DMS79 treated with DMSO at 0.1 percent for 48 hours (cell line): ENCODE measurements at regions not wholly inside any gene's neighbourhood (a gene's known extent, or its start where the extent isn't known, plus 50 kb on each side); places are given as distances from the start of the nearest gene placed in this dataset.
A peak's percentile ranks its signal among the peaks of the same experiment; 100 is the strongest.

ENCODE experiments used
- DNase-seq: peaks from one replicate; lab custom pipeline; 2025; lab: John Stamatoyannopoulos, UW

DNA sequence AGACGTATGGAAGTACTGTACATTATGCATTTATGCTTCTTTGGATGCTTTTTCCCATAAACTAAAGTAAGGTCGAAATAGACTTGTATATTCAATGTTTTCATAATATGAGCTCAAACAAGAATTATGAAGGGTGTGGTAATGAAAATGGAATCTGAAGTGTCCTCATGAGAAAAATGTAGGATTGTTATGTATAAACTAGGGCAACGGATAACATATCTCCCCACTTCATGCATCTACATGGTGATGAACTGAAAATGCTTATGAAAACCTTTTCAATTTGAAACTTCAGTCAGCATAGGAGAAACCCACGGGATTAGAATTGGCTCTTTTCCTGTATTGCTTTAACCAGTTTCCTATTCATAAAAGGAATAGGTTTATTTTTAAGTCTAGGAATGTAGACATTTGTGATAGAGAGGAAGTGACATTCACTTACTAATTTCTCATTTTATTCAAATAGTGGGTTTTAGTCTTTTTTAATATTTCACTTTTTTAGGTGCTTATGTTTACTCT lies 608.2 kb upstream of the GCFC2 start:
- DNase-seq: no peak

DNA sequence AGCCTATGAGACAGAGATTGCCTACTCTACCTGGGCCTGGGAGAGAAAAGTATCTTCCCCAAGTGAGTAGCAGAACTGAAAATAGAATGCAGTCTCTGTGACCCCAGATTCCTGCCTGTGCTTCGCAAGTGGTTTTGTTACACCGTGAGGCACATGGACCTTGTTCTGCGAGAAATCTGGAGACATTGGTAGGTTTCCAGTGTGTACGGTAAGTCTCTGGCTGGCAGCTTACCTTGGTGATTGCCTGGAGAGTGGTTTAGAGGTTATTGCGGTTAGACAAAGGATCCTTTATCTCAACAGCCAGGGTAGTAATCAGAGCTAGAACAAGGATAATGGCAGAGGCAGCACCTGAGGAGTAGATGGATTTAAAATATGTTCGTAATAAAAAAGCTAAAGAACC lies 606.0 kb upstream of the GCFC2 start:
- DNase-seq: no peak

DNA sequence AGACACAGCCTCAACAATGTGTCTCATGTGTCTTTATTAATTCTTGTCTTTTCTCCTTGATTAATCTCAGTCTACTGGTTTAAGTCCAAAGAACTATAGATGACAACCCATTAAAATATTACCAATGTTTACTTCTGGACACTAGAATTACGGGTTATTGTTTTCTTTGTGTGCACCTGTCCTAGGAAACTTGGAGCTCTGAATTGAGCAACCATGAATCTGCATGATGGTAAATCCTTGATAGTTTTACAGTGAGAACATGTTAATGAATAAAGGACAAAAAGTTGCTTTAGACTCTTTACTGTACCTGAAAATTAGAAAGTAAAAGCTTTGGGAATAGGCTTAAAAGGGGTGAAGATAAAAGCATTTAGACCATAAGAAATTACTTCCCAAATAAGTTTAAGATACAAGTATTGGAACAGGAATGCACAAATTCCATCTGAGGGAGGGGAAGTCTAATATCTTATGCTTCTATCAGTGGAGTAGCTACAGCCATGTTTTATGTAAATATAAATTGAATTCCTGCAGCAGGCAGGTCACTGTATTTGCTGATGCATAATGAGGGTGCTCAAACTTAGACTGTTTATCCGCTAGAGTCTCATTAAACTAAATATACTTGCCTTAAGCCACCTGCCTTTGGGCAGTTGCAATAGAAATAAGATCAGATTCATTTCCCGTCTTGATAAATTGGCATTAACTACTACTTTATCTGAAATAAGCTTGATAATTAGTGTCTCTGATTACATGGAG lies 603.7 kb upstream of the GCFC2 start:
- DNase-seq: no peak

DNA sequence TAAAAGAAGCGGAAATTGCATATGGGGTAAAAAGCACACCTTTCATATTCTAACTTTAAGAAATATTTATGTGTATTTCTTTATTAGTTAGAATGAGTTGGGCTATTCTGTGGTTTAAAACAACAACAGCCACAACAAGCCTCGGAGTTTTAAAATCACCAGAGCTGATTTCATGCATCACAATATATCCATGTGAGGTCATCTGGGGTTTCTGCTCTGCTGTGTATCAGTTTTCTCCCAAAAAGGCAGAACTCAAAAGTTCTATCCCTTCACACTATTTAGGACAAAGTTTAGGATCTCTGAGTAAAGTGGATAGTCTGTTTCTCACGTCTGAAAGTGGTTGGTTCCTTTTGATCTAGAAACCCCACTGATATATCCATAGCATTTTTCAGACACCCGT lies 601.5 kb upstream of the GCFC2 start:
- DNase-seq: no peak

DNA sequence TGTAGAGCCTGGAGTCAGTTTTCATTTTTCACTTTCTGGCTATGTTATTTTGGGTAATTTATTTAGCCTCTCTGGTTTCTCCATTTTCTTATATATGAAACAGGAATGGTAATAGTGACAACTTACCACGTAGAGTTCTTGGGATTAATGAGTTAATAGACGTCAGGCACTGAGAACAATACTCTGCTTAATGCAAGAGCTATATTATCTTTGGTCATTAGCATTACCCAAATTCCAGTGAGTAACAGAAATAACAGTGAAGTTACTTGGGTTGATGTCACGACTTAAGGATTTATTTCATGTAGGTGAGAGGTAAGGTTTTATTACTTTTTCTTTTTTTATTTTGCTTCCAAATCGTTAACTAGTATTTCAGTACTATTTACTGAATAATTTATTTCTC lies 601.0 kb upstream of the GCFC2 start:
- DNase-seq: no peak

DNA sequence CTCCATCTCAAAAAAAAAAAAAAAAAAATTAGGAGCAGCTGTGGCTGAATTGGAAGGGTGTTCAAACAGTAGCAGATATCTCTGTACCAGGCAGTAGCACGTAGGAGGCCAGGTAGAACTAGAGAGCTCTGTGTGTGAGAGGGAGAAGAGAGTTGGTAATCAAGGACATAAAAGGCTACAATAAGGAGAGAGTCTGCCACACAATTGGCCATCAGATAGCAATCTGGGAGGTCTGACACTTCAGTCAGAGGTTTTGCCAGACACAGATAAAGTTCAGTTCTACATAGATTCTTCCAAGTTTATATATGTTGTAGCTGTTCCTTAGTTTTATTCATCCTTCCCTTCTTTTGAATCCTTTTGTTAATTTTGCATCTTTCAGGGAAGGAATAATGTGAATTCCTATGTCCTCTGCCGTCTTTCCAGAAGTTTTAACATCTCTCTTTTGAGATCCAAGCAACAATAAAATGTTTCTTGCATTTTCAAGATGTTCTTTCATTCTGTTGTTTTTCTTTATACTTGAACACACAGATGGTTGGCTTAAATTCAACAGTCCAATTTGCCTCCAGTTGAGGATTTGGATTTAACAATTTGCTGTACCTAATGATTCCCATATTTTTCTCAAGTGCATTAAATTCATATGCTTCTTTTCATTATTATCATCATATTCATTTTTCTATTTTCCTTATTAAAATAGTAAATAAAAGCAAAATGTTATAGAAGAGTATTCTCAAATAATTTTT lies 600.3 kb upstream of the GCFC2 start:
- peak; percentile 13 for DNase-seq

DNA sequence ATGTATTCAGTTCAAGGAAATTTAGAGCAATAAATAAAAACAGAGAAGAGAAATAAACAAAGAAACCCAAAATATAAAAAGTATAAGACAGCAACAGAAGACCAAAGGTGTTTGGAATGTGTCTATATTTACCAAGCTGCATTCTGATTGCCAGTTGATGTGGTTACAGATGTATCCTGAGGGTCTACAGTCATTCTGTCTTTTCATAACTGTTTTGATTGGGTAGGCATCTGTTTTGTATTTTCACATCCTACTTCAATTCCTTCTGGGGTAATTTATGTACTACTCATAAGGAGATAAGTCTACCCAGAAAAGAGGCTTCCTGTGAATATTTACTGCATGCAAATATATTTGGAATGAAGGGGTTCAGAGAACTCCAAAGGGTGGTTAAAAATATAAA lies 596.8 kb upstream of the GCFC2 start:
- DNase-seq: no peak

DNA sequence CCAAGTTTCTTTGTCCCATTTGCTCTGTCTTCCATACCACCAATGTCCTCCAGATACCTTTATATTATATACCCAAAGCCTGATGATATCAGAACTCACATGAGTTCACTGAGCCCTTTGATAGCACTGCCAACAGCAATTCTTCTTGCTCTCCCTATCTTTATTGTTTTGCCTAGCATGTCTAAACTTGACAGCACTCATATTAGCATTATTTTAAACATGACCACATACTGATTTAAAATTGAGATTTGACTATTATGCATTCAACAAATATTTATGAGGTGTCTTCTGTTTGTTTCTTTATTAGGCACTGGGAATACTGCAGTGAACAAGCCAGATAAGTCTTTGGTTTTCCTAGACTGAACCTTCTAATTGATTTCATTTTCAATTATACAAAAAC lies 587.3 kb upstream of the GCFC2 start:
- no peak for DNase-seq

DNA sequence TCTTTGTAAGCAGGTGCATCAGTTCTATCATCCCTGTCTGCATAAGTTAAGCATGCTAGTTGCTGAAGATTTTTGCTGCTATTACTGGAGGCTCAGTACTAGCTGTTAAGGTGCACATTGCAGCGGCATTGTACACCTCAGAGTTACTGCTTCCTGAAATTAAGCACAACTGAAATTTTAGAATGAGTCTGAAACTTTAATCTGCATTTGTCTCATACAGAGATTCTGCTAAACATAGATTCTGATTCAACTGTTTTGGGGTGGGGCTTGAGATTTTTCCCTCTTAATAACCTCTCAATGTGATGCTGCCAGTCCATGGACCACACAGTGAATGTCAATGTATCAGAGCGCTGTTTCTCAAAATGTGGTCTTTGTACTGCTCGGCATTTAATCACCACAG lies 585.7 kb upstream of the GCFC2 start:
- DNase-seq: no peak

DNA sequence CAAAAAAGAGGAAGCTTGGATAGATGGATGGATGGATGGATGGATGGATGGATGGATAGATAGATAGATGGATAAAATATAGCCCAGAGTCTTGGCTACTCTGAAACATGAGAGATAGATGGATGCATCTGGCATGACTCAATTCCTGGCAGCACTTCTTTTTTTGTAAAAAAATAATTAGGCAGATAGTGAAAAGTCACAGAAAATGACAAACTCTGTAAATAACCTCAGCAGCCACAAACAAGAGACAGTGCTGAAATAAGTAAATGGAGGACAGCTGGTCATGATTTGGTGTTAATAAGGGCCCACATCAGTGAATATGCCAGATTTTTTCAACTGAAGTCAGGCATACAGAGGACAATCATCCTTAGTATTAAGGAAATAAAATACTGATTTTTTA lies 585.0 kb upstream of the GCFC2 start:
- DNase-seq: no peak

DNA sequence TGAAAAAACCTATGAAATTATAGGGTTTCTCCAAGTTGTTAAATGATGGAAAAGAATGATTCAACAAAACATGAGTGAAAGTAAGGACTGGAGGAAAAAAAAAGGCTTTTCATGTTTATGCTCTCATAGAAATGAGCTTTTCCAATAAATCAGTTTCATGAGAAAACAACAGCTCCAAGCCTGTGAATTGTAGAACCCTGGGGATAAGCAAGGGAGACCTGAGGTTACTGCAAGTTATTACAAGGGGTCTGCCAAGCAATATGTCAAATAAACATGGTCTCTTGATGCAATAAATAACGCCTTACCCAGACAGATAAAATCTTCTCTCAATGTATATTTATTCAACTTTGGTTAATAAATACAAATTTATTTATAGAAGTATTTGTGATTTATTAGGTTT lies 577.9 kb upstream of the GCFC2 start:
- DNase-seq: no peak

DNA sequence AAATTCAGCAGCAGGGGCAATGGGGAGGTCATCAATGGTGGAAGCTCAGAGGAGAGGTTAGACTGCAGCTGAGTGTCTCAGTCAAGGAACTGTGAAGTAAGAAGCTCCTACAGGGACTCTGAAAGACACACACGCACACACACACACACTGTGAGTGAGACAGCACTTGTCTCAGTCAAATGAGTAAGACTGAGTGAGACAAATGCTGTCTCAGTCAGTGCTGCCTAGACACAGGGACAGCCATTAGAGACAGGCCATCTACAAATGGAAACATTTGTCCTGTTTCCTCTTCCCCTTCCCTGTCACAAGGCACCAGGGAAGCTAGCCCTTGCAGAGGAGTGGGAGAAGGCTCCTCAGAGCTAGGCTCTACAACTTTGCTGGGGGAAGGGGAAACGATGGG lies 577.4 kb upstream of the GCFC2 start:
- DNase-seq: no peak

DNA sequence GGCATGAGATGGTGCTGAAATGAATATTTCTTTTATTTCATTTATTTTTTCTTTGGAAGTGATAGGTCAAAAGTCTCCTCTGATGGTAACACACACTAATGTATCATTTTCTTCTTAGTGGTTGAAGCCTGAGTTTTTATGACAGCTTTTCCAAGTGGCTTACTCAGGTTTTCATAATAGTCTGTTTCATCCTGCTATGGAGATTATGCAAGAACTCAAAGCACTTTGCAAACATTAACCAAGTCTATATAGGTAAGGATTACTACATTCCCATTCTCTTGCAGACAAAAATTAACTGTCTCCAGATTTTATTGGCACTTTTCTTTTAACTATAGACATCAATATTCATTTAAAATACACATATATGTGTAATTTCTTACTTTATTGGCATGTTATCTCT lies 572.6 kb upstream of the GCFC2 start:
- no peak for DNase-seq

DNA sequence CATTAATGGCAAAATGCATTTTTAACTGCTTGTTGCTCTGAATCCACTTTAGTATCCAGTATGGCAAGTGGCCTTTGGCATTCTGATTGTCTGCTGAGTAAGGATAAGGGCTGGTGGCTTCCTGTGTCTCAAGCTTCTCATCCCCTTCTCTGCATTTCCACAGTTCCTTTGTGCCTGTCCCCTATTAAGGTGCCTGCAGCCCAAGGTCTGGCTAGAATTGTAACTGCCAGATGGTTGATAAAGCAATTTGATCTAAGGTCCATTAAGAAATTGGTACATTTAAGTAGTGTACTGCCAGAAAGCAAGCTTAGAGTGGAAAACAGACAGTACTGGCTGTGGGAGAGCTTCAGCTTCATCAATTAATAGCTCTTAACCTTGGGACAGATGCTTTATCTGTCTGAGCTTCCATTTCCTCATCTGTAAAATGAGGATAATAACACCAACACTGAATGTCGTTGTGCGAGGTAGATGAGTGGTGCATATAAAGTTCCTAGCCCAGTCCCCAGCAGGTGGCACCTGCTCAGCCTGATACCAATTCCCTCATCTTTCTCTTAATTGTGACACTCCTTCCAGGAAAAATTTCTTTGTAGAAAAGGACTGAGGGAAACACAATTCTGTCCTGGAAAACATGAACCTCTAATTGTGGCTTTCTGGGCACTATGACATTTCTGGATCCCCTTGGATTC lies 570.6 kb upstream of the GCFC2 start:
- no peak for DNase-seq

DNA sequence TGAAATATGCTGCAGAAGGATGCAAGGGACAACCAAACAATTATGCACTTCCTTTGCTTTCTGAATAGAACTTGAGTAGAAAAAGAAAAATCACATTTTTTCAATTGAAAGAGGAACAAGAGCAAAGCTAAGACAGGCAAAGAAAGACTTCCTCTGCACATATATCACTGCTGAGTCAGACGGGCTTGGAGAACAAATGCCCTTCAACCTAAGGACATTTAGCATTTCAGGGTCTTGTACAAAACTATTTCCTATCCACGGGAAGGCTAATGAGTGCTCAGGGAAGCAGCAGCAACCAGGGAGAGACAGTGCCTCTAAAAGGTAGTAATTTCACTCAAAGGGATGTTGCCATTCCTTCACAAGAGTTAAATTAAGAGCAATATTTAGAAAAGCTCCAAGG lies 570.0 kb upstream of the GCFC2 start:
- no peak for DNase-seq

DNA sequence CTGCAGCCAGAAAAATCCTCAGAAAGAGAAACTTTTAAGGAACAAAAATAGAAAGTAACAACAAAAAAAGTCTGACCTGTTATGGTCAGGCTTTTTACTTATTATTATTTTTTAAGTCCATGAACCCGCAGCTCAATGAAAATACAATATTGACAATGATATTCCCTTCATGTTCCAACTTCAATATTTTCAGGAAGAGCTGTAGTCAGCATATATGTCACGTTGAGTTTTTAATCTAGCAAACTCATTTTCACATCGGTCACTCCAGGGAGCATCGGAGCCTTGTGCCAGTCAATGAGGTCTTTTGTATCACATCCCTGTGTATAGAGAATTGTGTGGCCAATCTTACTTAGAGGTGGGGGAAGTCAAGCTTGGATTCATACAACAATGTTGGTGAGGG lies 568.4 kb upstream of the GCFC2 start:
- no peak for DNase-seq

DNA sequence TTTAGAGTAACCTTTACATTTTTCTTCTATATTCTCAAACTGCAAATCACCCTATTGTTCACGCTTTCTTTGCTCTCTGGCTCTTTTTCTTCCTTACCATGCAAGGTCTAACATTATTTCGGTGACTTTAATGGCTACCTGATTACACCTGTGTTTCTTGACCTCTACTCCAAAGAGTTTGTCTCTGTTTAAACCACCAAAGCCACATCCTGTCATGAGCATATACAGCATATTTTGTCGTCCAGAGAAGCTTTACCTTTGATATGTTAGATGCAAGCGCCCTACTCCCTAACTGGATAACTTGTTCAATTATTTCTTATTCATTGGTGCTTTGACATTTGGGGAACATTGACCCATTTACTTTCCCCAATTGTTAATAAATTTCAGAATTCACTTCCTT lies 565.1 kb upstream of the GCFC2 start:
- no peak for DNase-seq

DNA sequence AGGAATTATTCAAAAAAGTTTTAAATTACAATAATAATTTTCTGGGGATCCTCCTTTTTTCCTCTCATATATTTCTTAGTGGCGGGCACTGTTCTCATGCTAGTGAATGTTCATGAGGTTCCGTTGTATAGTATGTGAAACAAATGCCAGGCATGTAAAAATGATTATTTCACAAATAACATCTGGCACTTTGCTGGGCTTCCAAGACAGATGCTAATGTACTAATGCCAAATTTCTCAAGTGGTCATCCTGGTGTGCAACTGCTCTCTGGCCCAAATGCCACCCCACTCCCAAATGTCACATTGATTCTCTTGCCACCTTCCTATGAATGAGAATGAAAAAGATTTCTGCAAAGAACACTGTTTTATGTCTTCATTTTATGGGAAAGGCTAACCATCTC lies 564.0 kb upstream of the GCFC2 start:
- DNase-seq: no peak

DNA sequence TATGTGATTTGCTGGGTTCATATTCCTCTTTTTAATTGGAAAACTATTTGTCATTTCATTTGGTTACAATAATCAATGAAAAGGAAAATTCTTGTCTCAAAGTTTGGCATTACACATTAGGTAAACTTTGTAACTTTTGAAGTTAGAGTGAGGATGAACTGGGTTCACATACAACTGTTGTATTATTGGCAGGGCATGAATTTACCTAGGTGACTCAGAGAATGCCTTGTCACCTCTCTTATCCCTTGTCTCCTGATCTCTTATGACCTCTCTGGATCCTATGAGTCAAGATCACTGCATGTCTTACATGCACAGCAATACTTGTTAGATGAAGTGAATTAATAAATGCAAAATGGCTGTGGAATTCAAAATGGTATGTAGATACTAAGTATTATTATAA lies 563.4 kb upstream of the GCFC2 start:
- no peak for DNase-seq

DNA sequence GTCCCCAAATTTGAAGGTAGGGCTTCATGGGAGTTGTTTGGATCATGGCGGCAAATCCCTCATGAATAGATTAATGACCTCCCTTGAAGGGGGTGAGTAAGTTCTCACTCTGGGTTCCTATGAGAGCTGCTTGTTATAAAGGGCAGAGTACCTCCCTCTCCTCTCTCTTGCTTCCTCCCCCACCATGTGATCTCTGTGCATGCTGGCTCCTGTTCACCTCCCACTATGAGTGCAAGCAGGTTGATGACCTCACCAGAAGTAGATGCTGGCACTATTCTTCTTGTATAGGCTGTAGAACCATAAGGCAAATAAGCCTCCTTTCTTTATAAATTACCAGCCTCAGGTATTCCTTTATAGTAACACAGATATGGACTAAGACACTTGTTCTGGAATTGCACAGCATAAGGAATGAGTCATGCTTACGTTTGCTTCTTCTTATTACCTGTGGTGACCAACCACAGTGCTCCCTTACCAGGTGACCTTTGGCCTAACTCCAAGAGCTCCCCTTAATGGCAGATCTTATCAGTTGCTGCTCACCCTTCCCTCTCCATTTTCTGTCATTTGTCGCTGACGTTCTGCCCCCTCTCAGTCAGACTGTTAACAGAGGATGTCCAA lies 559.5 kb upstream of the GCFC2 start:
- no peak for DNase-seq

DNA sequence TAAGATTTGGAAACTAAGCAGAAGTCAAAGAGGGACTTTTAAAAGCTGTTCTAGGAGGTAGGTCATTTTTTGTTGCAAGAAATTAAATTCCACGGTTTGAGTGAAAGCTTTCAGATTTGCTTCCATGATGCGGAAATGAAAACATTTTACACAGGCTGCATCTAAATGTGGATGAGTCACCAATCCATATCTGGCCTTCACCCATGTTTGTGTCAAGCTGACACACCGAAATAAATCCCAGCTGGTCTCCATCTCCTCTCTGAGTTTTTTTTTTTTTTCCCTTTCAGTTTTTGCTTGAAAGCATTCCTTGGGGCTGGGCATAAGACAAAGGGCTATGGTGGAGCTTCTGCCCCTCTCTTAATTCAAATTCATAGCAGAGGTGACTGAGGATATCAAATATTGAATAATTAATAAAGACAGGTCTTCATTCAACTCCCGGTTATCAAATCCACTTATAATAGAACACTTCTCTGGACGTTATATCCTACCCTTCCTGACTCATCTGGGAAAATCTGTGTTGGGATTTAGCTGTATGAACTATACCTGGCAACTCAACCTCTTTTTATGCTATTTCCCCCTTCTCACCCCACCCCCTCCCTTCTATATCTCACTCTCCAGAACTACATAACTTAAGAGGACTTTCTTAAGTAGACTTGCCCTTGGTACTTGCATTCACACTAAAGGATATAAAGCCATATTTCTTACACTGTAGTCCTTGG lies 558.3 kb upstream of the GCFC2 start:
- no peak for DNase-seq

DNA sequence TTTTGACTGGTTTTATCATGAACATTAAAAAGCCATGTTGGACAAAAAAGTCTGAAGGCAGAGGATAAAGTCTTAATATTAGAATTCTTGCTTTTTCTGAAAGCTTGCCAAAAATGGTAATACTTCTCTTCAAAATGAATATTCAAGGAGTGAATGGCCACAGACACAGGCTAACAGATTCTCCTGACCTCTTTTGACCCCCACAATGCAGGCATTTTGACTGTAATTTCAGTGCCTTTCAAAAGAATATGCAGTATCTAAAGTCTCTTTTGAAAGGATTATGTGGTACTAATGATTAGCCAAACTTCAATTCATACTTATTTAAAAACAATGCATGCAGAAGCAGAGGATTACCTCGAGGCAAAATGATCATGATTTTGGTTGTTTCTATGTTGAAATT lies 557.8 kb upstream of the GCFC2 start:
- no peak for DNase-seq
